ENCODE measurements at regions not wholly inside any gene's neighbourhood (a gene's known extent, or its start where the extent isn't known, plus 50 kb on each side); places are given as distances from the start of the nearest gene placed in this dataset.

GRCh38 chr4:174120446-174121295, 162.8 kb downstream of the FBXO8 start:
- TF ChIP-seq, protein P1, sequence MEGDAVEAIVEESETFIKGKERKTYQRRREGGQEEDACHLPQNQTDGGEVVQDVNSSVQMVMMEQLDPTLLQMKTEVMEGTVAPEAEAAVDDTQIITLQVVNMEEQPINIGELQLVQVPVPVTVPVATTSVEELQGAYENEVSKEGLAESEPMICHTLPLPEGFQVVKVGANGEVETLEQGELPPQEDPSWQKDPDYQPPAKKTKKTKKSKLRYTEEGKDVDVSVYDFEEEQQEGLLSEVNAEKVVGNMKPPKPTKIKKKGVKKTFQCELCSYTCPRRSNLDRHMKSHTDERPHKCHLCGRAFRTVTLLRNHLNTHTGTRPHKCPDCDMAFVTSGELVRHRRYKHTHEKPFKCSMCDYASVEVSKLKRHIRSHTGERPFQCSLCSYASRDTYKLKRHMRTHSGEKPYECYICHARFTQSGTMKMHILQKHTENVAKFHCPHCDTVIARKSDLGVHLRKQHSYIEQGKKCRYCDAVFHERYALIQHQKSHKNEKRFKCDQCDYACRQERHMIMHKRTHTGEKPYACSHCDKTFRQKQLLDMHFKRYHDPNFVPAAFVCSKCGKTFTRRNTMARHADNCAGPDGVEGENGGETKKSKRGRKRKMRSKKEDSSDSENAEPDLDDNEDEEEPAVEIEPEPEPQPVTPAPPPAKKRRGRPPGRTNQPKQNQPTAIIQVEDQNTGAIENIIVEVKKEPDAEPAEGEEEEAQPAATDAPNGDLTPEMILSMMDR (conservative IDR thresholded peaks at IDR 0.05 in 1 of 2, IDR thresholded peaks at IDR 0.05 in 1 of 2; ENCODE audit: extremely low read depth in 1 of 2, insufficient read depth in 1 of 2, low read depth in 1 of 2, low read length in 2 of 2): peak; percentile 54 to 61
- no peak for TF ChIP-seq EZH2 (IDR thresholded peaks at IDR 0.05; ENCODE audit: borderline replicate concordance, low read length)

All from mammary epithelial cell (primary cell).